HCT116 (cell line): ENCODE measurements at regions not wholly inside any gene's neighbourhood (a gene's known extent, or its start where the extent isn't known, plus 50 kb on each side); places are given as distances from the start of the nearest gene placed in this dataset.

Experiments used
- ATAC-seq: fragments of 200-7000 bp; cut with Tn5 transposase; 2 replicates; pipeline ENCODE4 v1.9.1; 2020; ENCODE audit warnings: mild to moderate bottlenecking, moderate library complexity
- BruUV-seq: library from RNA; stranded (reverse); fragments of 400-500 nt; replicated peaks from 2 replicates; lab custom pipeline; 2021; lab: Mats Ljungman, UMichigan
- CTCF ChIA-PET: fragments of 300-600 bp; sonication (Branson Sonifier 250); formaldehyde crosslinking; loops from one replicate; lab custom pipeline; 2021; ENCODE audit warnings: antibody characterized with exemption; lab: Charles Lee
- POLR2A ChIA-PET: fragments of 300-600, 350-600 bp; sonication (Branson Sonifier 250); formaldehyde crosslinking; loops from one replicate; lab custom pipeline; 2021; ENCODE audit warnings: antibody characterized with exemption; lab: Charles Lee
- RAD21 ChIA-PET, 2 experiments: fragments of 300-600 bp; sonication (Branson Sonifier 250); formaldehyde crosslinking; loops; one replicate each; lab custom pipeline; 2023; ENCODE audit warnings: low total read pairs in 2 of 2; ENCODE audit not compliant: uncharacterized antibody in 2 of 2, unreplicated experiment in 2 of 2, low non-redundant PET in 1 of 2; lab: Charles Lee
- DNase-seq: peaks from one replicate; pipeline ENCODE4 v3.0.0-alpha.2; 2010; ENCODE audit warnings: low read depth, low spot score
- H2AFZ ChIP-seq: fragments of 200-600 bp; shearing (Covaris generic), sonication (generic); 2 replicates; pipeline ENCODE4 v1.6.1; 2017; ENCODE audit warnings: low read depth, mixed run types, mixed read lengths, antibody characterized with exemption, low read length; ENCODE audit not compliant: poor library complexity, severe bottlenecking
- H3K27ac ChIP-seq: 2 replicates; pipeline ENCODE4 v1.5.1; 2012; ENCODE audit warnings: low read depth, low read length
- H3K27me3 ChIP-seq: fragments of 200-600 bp; sonication (generic); 2 replicates; pipeline ENCODE4 v1.6.1; 2016; ENCODE audit warnings: mixed run types, low read length, mixed read lengths; ENCODE audit not compliant: insufficient read depth
- H3K36me3 ChIP-seq, 2 experiments: fragments of 200-500 bp in 1 of 2; fragments of 200-600 bp in 1 of 2; sonication (Bioruptor generic) in 1 of 2; sonication (generic) in 1 of 2; 2 replicates each; pipeline versions ENCODE4 v1.5.1 to v1.6.1; 2014 to 2016; ENCODE audit warnings: low read length in 2 of 2, inconsistent platforms in 1 of 2, mixed read lengths in 1 of 2, mixed run types in 1 of 2; ENCODE audit not compliant: insufficient read depth in 2 of 2, control insufficient read depth in 1 of 2
- H3K4me1 ChIP-seq, 2 experiments: fragments of 200-600 bp in 1 of 2; sonication (generic) in 1 of 2; 2 replicates each; pipeline versions ENCODE4 v1.5.1 to v1.6.1; 2012 to 2017; ENCODE audit warnings: low read length in 2 of 2, inconsistent platforms in 1 of 2, mild to moderate bottlenecking in 1 of 2, mixed read lengths in 1 of 2, mixed run types in 1 of 2, moderate library complexity in 1 of 2; ENCODE audit not compliant: insufficient read depth in 2 of 2, control insufficient read depth in 1 of 2
- H3K4me2 ChIP-seq: fragments of 200-600 bp; sonication (generic); 2 replicates; pipeline ENCODE4 v1.6.1; 2017; ENCODE audit warnings: mixed run types, low read length, mixed read lengths
- H3K4me3 ChIP-seq, 2 experiments: fragments of 200-600 bp in 1 of 2; sonication (generic) in 1 of 2; replicated peaks in 1 of 2; 2 replicates each; pipeline ENCODE4 v1.5.1; 2011 to 2016; ENCODE audit warnings: low read length in 2 of 2, control low read depth in 1 of 2, low read depth in 1 of 2, mild to moderate bottlenecking in 1 of 2, mixed read lengths in 1 of 2, mixed run types in 1 of 2
- H3K79me2 ChIP-seq: fragments of 200-600 bp; sonication (generic); 2 replicates; pipeline ENCODE4 v1.6.1; 2017; ENCODE audit warnings: mild to moderate bottlenecking, mixed run types, low read length, moderate library complexity, mixed read lengths; ENCODE audit not compliant: insufficient read depth
- H3K9ac ChIP-seq: fragments of 200-600 bp; sonication (generic); 2 replicates; pipeline ENCODE4 v1.6.1; 2016; ENCODE audit warnings: low read length, mixed read lengths
- H3K9me2 ChIP-seq: fragments of 200-600 bp; sonication (generic), shearing (Covaris generic); 2 replicates; pipeline ENCODE4 v1.6.1; 2017; ENCODE audit warnings: mixed run types, mild to moderate bottlenecking, moderate library complexity; ENCODE audit not compliant: insufficient read depth
- H3K9me3 ChIP-seq, 2 experiments: fragments of 200-500 bp in 1 of 2; fragments of 200-600 bp in 1 of 2; sonication (Bioruptor generic) in 1 of 2; sonication (generic) in 1 of 2; 2 replicates each; pipeline ENCODE4 v1.6.1; 2014 to 2017; ENCODE audit warnings: low read length in 2 of 2, mixed read lengths in 2 of 2, inconsistent platforms in 1 of 2, low read depth in 1 of 2, mild to moderate bottlenecking in 1 of 2, mixed run types in 1 of 2, moderate library complexity in 1 of 2; ENCODE audit not compliant: control insufficient read depth in 1 of 2, insufficient read depth in 1 of 2
- H4K20me1 ChIP-seq: fragments of 200-600 bp; sonication (generic), shearing (Covaris generic); 2 replicates; pipeline ENCODE4 v1.6.1; 2017; ENCODE audit warnings: mixed run types, mild to moderate bottlenecking, moderate library complexity; ENCODE audit not compliant: insufficient read depth
- CBX3 ChIP-seq: IDR thresholded peaks from 2 replicates; pipeline ENCODE4 v1.6.1; 2012; ENCODE audit warnings: low read depth
- ELF1 ChIP-seq: IDR thresholded peaks from 2 replicates; pipeline ENCODE4 v1.6.1; 2012; ENCODE audit warnings: low read depth, borderline replicate concordance
- EZH2 ChIP-seq: fragments of 200-600 bp; sonication (generic); IDR thresholded peaks from 2 replicates; pipeline ENCODE4 v1.6.1; 2017; ENCODE audit warnings: antibody characterized with exemption, mixed run types
- EZH2phosphoT487 ChIP-seq: fragments of 200-600 bp; IDR thresholded peaks from 2 replicates; pipeline ENCODE4 v1.6.1; 2018; ENCODE audit warnings: antibody characterized with exemption, borderline replicate concordance
- JUND ChIP-seq: IDR thresholded peaks from 2 replicates; pipeline ENCODE4 v1.6.1; 2012
- POLR2A ChIP-seq: IDR thresholded peaks from 2 replicates; pipeline ENCODE4 v1.7.0; 2011; ENCODE audit warnings: borderline replicate concordance; ENCODE audit not compliant: insufficient read depth, insufficient read length; ENCODE audit errors: extremely low read depth
- POLR2AphosphoS5 ChIP-seq: IDR thresholded peaks from 2 replicates; pipeline ENCODE4 v1.6.1; 2011; ENCODE audit warnings: mild to moderate bottlenecking, low read depth, low read length, moderate library complexity
- RAD21 ChIP-seq: IDR thresholded peaks from 2 replicates; pipeline ENCODE4 v1.6.1; 2012; ENCODE audit warnings: low read depth, mild to moderate bottlenecking
- SIN3A ChIP-seq: IDR thresholded peaks from 2 replicates; pipeline ENCODE4 v1.6.1; 2012; ENCODE audit warnings: low read depth
- SP1 ChIP-seq: IDR thresholded peaks from 2 replicates; pipeline ENCODE4 v1.6.1; 2012; ENCODE audit warnings: low read depth
- SRF ChIP-seq: IDR thresholded peaks from 2 replicates; pipeline ENCODE4 v1.6.1; 2012; ENCODE audit warnings: low read depth
- TCF7L2 ChIP-seq: IDR thresholded peaks from 2 replicates; pipeline ENCODE4 v1.7.0; 2011; ENCODE audit warnings: borderline replicate concordance, inconsistent platforms; ENCODE audit not compliant: insufficient read depth, insufficient read length; ENCODE audit errors: extremely low read depth
- YY1 ChIP-seq: IDR thresholded peaks from 2 replicates; pipeline ENCODE4 v1.6.1; 2011; ENCODE audit warnings: low read length, low read depth, moderate library complexity, mild to moderate bottlenecking; ENCODE audit not compliant: insufficient replicate concordance; ENCODE audit errors: extremely low read depth
- ZFX ChIP-seq: fragments of 450-650 bp; IDR thresholded peaks from 2 replicates; pipeline ENCODE4 v1.6.1; 2017
- ZNF274 ChIP-seq: fragments of 200-500 bp; sonication (Bioruptor generic); IDR thresholded peaks from 2 replicates; pipeline ENCODE4 v1.6.1; 2014; ENCODE audit warnings: mild to moderate bottlenecking, low read depth, low read length, inconsistent platforms
- intact Hi-C: fragments of 100-400 bp; cut with micrococcal nuclease; formaldehyde crosslinking; loops from 2 replicates; pipeline ENCODE4 v1.10.0; 2022
- TF ChIP-seq, protein P1 (sequence below): IDR thresholded peaks from 2 replicates; pipeline ENCODE4 v1.6.1; 2011; ENCODE audit warnings: mild to moderate bottlenecking, low read length, moderate library complexity; ENCODE audit not compliant: insufficient replicate concordance; ENCODE audit errors: extremely low read depth
- TF ChIP-seq, protein P2 (sequence below), 3 experiments: fragments of 200-600 bp in 1 of 3; sonication (generic) in 1 of 3; IDR thresholded peaks in 2 of 3; conservative IDR thresholded peaks in 1 of 3; 2 replicates each; pipeline ENCODE4 v1.5.1; 2012 to 2017; ENCODE audit warnings: low read depth in 2 of 3, low read length in 2 of 3, antibody characterized with exemption in 1 of 3, borderline replicate concordance in 1 of 3, control low read depth in 1 of 3, mild to moderate bottlenecking in 1 of 3, mixed read lengths in 1 of 3, mixed run types in 1 of 3, moderate library complexity in 1 of 3; ENCODE audit not compliant: insufficient read depth in 1 of 3
- TF ChIP-seq, protein P3 (sequence below): IDR thresholded peaks from 2 replicates; pipeline ENCODE4 v1.6.1; 2012; ENCODE audit warnings: low read depth
- TF ChIP-seq, protein P4 (sequence below): IDR thresholded peaks from 2 replicates; pipeline ENCODE4 v1.6.1; 2012
- TF ChIP-seq, protein P5 (sequence below): IDR thresholded peaks from 2 replicates; pipeline ENCODE4 v1.6.1; 2012

DNA sequence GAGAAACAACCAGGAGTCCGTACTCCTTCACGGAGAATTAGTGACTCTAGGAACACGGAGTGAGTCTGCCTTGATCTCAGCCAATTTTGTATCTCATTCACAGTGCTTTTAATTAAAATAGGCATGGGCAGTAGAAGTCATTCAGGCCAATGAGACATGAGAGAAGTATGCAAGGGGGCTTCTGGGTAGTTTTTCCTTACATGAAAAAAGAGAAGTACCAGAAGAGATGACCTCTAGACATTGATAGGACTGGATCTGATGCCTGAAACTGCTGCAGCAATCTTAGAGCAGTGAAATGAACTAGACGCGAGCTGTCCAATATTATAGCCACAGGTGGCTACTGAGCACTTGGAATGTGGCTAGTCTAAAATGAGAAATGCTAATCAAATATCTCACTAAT, 187.7 kb upstream of the TLE4 start:
- no peaks in the 10 kb centered on the region for H4K20me1 ChIP-seq
- H3K4me1 ChIP-seq = no peaks in the 10 kb centered on the region
- CTCF ChIA-PET = no interaction called here
- H2AFZ ChIP-seq = no peak overlapping the region
- no peak for DNase-seq
- no peak overlapping the region for H3K27ac ChIP-seq
- no peaks in the 10 kb centered on the region for H3K9me2 ChIP-seq
- H3K4me2 ChIP-seq = no peak overlapping the region
- peaks cover 4 to 6% of the 10 kb centered on the region in 2 experiments; a peak in 2 of 4 replicates for H3K9me3 ChIP-seq
- RAD21 ChIA-PET = no interaction called here
- no peaks in the 10 kb centered on the region for H3K27me3 ChIP-seq
- intact Hi-C loops = no loop called here
- H3K36me3 ChIP-seq = no peaks in the 10 kb centered on the region
- no peak for TF ChIP-seq YY1
- TF ChIP-seq ZNF274 = no peak
- TF ChIP-seq TCF7L2 = no peak
- TF ChIP-seq, protein P1, sequence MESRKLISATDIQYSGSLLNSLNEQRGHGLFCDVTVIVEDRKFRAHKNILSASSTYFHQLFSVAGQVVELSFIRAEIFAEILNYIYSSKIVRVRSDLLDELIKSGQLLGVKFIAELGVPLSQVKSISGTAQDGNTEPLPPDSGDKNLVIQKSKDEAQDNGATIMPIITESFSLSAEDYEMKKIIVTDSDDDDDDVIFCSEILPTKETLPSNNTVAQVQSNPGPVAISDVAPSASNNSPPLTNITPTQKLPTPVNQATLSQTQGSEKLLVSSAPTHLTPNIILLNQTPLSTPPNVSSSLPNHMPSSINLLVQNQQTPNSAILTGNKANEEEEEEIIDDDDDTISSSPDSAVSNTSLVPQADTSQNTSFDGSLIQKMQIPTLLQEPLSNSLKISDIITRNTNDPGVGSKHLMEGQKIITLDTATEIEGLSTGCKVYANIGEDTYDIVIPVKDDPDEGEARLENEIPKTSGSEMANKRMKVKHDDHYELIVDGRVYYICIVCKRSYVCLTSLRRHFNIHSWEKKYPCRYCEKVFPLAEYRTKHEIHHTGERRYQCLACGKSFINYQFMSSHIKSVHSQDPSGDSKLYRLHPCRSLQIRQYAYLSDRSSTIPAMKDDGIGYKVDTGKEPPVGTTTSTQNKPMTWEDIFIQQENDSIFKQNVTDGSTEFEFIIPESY = no peak
- TF ChIP-seq, protein P2, sequence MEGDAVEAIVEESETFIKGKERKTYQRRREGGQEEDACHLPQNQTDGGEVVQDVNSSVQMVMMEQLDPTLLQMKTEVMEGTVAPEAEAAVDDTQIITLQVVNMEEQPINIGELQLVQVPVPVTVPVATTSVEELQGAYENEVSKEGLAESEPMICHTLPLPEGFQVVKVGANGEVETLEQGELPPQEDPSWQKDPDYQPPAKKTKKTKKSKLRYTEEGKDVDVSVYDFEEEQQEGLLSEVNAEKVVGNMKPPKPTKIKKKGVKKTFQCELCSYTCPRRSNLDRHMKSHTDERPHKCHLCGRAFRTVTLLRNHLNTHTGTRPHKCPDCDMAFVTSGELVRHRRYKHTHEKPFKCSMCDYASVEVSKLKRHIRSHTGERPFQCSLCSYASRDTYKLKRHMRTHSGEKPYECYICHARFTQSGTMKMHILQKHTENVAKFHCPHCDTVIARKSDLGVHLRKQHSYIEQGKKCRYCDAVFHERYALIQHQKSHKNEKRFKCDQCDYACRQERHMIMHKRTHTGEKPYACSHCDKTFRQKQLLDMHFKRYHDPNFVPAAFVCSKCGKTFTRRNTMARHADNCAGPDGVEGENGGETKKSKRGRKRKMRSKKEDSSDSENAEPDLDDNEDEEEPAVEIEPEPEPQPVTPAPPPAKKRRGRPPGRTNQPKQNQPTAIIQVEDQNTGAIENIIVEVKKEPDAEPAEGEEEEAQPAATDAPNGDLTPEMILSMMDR (IDR thresholded peaks at IDR 0.05 in 2 of 3, conservative IDR thresholded peaks at IDR 0.05 in 1 of 3; ENCODE audit: borderline replicate concordance in 1 of 3, insufficient read depth in 1 of 3, low read depth in 2 of 3, low read length in 2 of 3) = no peak
- no peak for TF ChIP-seq CBX3
- TF ChIP-seq, protein P3, sequence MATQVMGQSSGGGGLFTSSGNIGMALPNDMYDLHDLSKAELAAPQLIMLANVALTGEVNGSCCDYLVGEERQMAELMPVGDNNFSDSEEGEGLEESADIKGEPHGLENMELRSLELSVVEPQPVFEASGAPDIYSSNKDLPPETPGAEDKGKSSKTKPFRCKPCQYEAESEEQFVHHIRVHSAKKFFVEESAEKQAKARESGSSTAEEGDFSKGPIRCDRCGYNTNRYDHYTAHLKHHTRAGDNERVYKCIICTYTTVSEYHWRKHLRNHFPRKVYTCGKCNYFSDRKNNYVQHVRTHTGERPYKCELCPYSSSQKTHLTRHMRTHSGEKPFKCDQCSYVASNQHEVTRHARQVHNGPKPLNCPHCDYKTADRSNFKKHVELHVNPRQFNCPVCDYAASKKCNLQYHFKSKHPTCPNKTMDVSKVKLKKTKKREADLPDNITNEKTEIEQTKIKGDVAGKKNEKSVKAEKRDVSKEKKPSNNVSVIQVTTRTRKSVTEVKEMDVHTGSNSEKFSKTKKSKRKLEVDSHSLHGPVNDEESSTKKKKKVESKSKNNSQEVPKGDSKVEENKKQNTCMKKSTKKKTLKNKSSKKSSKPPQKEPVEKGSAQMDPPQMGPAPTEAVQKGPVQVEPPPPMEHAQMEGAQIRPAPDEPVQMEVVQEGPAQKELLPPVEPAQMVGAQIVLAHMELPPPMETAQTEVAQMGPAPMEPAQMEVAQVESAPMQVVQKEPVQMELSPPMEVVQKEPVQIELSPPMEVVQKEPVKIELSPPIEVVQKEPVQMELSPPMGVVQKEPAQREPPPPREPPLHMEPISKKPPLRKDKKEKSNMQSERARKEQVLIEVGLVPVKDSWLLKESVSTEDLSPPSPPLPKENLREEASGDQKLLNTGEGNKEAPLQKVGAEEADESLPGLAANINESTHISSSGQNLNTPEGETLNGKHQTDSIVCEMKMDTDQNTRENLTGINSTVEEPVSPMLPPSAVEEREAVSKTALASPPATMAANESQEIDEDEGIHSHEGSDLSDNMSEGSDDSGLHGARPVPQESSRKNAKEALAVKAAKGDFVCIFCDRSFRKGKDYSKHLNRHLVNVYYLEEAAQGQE = no peak
- no peak for TF ChIP-seq SRF
- no peak for TF ChIP-seq RAD21
- no peak for TF ChIP-seq EZH2phosphoT487
- TF ChIP-seq, protein P4, sequence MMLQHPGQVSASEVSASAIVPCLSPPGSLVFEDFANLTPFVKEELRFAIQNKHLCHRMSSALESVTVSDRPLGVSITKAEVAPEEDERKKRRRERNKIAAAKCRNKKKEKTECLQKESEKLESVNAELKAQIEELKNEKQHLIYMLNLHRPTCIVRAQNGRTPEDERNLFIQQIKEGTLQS = no peak
- no peak for TF ChIP-seq POLR2AphosphoS5
- TF ChIP-seq EZH2 = no peak
- TF ChIP-seq SIN3A = no peak
- TF ChIP-seq ZFX = no peak
- TF ChIP-seq SP1 = no peak
- TF ChIP-seq, protein P5, sequence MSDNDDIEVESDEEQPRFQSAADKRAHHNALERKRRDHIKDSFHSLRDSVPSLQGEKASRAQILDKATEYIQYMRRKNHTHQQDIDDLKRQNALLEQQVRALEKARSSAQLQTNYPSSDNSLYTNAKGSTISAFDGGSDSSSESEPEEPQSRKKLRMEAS = no peak
- no peak for TF ChIP-seq POLR2A
- TF ChIP-seq ELF1 = no peak
- no peak for TF ChIP-seq JUND
- TF ChIP-seq, all 23 proteins: peak for 0
- no peak for ATAC-seq
- no peak overlapping the region for H3K4me3 ChIP-seq
- POLR2A ChIA-PET = no interaction called here
- H3K9ac ChIP-seq = no peak overlapping the region
- no peaks in the 10 kb centered on the region for H3K79me2 ChIP-seq
- BruUV-seq = no TSS peak
